Fibroblast of skin of right biceps (primary cell): ENCODE measurements at regions not wholly inside any gene's neighbourhood (a gene's known extent, or its start where the extent isn't known, plus 50 kb on each side); places are given as distances from the start of the nearest gene placed in this dataset.
"Not testable (repeated sequence)": the region's sequence is repeated elsewhere in the genome, so short reads cannot be mapped to it uniquely, and the experiment has no call there.

Experiments
- DNase-seq: peaks from one replicate; pipeline ENCODE4 v3.0.0-alpha.2; 2013

GRCh38 chr15:92705764-92706163 is 50.2 kb upstream of the FAM174B start:
- no peak for DNase-seq

GRCh38 chr15:92706201-92706600 is 50.6 kb upstream of the FAM174B start:
- DNase-seq: no peak

- no peak for DNase-seq
These were observed 52.4 kb upstream of the FAM174B start for GRCh38 chr15:92707880-92708551.

- DNase-seq: no peak
These were observed 53.1 kb upstream of the FAM174B start for GRCh38 chr15:92708635-92709034.

- DNase-seq: no peak
These were observed 53.7 kb upstream of the FAM174B start for GRCh38 chr15:92709110-92709790.

GRCh38 chr15:92711457-92711831 is 55.9 kb upstream of the FAM174B start:
- DNase-seq: no peak

- peak; percentile 63 for DNase-seq
These were observed 58.5 kb upstream of the FAM174B start for GRCh38 chr15:92714077-92714476.

- peak; percentile 76 for DNase-seq
These were observed 59.2 kb upstream of the FAM174B start for GRCh38 chr15:92714477-92715401.

GRCh38 chr15:92715758-92716157 is 60.2 kb upstream of the FAM174B start:
- DNase-seq: peak; percentile 52

- no peak for DNase-seq
These were observed 63.4 kb upstream of the FAM174B start for GRCh38 chr15:92719021-92719420.

- no peak for DNase-seq
These were observed 68.6 kb upstream of the FAM174B start for GRCh38 chr15:92724144-92724543.

GRCh38 chr15:92725171-92725570 is 69.6 kb upstream of the FAM174B start:
- DNase-seq: no peak

- DNase-seq: no peak
These were observed 72.7 kb upstream of the FAM174B start for GRCh38 chr15:92728266-92728665.

GRCh38 chr15:92733090-92733933 is 77.7 kb upstream of the FAM174B start:
- no peak for DNase-seq

GRCh38 chr15:92733934-92734521 is 78.5 kb upstream of the FAM174B start:
- peak; percentile 46 for DNase-seq

- not testable (repeated sequence) for DNase-seq
These were observed 83.7 kb upstream of the FAM174B start for GRCh38 chr15:92739246-92739645.

GRCh38 chr15:92745845-92746271 is 90.3 kb upstream of the FAM174B start:
- DNase-seq: no peak

GRCh38 chr15:92747047-92747446 is 91.5 kb upstream of the FAM174B start:
- DNase-seq: no peak

GRCh38 chr15:92749216-92749615 is 93.6 kb upstream of the FAM174B start:
- DNase-seq: no peak

GRCh38 chr15:92749946-92750345 is 94.4 kb upstream of the FAM174B start:
- DNase-seq: no peak

- DNase-seq: no peak
These were observed 96.0 kb upstream of the FAM174B start for GRCh38 chr15:92751528-92751927.

- no peak for DNase-seq
These were observed 98.0 kb upstream of the FAM174B start for GRCh38 chr15:92753591-92753990.
